GM21381 (cell line): ENCODE measurements at regions not wholly inside any gene's neighbourhood (a gene's known extent, or its start where the extent isn't known, plus 50 kb on each side); places are given as distances from the start of the nearest gene placed in this dataset.

Source experiments
- ATAC-seq: cut with Tn5 transposase; IDR thresholded peaks from one replicate; pipeline ENCODE4 v1.9.1; 2021; ENCODE audit warnings: mild to moderate bottlenecking, moderate library complexity; ENCODE audit not compliant: unreplicated experiment

- no peak for ATAC-seq
Observed at GRCh38 chr14:100436745-100437406, 113.7 kb downstream of the SLC25A47 start.

GRCh38 chr14:100438271-100438670, 115.1 kb downstream of the SLC25A47 start:
- no peak for ATAC-seq

- no peak for ATAC-seq
Observed at GRCh38 chr14:100438678-100439592, 115.8 kb downstream of the SLC25A47 start.

- ATAC-seq, result no peak
Observed at GRCh38 chr14:100439781-100440180, 116.6 kb downstream of the SLC25A47 start.

GRCh38 chr14:100440207-100440631, 117.1 kb downstream of the SLC25A47 start:
- ATAC-seq, result no peak

DNA sequence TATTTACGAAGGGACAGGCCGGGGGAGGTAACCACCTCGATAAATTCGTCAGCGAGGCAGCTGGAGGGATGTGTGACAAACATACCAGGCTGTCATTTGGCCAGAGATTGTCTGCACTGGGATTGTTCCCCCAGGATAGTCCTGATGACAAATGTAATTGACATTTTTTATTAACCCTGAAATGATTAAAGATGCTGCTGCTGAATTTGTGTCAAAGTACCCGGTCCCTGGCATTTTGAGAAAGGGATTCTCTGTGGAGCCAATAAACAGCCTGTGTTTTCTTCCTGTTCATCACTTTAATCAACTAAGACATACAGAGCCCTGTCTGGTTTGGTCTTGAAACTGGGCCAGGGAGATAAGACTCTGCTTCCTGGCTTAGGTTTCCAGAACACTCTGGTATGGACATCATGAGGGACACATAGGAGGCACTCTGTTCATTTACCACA, 117.6 kb downstream of the SLC25A47 start:
- no peak for ATAC-seq

GRCh38 chr14:100441271-100441947, 118.3 kb downstream of the SLC25A47 start:
- no peak for ATAC-seq

- ATAC-seq, result no peak
Observed at GRCh38 chr14:100442036-100442435, 118.9 kb downstream of the SLC25A47 start.

- no peak for ATAC-seq
Observed at GRCh38 chr14:100442498-100443490, 119.7 kb downstream of the SLC25A47 start.

DNA sequence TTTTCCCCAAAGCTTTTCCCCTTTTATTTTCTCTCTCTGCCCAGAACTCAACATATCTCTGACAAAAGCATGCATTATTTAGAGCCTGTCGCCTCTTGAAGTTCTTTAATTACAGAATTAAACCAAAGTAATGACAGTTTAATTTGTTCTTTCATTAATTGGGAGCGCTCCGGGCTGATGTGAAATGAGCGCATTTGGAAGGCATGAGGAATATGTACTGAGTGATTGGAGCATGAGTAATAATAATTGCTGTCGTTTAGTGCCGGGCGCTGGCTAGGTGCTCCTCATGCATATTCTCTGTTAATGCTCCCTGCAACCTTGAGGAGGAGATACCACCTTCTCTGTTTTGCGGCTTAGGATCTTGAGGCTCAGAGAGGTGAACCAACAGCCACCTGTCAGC, 120.5 kb downstream of the SLC25A47 start:
- no peak for ATAC-seq

GRCh38 chr14:100445436-100446088, 122.4 kb downstream of the SLC25A47 start:
- no peak for ATAC-seq

GRCh38 chr14:100446572-100446971, 123.4 kb downstream of the SLC25A47 start:
- ATAC-seq, result no peak

DNA sequence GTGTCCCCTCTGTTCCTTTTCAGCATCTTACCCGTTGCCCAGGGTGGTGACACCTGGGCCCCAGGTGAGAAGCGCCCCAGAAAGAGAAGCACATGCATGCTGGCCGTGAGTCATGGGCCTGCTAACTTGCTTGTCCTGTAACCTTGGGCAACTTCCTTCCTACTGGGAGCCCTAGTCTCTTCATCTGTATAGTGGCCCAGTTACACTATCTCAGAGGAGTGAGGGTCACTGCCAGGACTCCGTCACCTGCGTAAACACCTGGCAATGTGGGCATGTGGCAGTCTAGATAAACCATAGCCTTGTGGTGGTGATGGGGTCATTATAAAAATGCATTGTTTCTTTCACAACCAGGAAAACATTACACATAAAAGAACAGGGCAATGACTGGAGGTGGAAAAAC, 125.2 kb downstream of the SLC25A47 start:
- no peak for ATAC-seq

GRCh38 chr14:100449225-100449987, 126.3 kb downstream of the SLC25A47 start:
- ATAC-seq, result no peak

DNA sequence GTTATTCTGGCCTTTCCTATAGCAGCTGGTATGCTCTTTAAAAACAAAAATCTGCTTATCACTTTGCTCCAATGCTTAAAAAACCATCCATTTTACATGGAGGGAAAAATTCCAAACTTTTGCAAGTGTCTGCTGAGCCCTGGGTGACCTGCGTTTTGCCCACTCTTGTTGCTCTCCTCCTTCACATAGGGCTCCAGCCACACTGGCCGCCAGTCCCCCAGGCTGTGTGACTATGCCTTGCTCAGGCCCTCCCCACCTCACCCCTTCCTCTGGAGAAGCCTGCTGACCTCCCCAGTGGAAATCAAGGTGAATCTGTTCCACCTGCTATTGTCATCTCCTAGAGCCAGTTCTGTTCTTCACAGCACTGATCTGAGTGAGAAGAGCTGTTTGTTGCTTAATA, 126.9 kb downstream of the SLC25A47 start:
- no peak for ATAC-seq

- ATAC-seq, result no peak
Observed at GRCh38 chr14:100450736-100451135, 127.6 kb downstream of the SLC25A47 start.

DNA sequence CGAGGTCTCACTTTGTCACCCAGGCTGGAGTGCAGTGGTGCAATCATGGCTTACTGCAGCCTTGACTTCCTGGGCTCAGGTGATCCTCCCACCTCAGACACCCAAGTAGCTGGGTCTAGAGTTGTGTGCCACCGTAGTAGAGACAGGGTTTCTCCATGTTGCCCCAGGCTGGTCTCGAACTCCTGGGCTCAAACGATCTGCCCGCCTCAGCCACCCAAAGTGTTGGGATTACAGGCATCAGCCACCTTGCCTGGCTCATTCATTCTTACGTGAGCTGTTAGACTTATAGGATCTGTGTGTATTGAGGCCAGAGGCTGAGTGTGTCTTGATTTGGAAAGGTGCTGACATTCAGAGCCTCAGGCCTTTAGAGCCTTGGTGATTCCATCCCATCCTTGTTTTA, 128.1 kb downstream of the SLC25A47 start:
- ATAC-seq, result no peak

DNA sequence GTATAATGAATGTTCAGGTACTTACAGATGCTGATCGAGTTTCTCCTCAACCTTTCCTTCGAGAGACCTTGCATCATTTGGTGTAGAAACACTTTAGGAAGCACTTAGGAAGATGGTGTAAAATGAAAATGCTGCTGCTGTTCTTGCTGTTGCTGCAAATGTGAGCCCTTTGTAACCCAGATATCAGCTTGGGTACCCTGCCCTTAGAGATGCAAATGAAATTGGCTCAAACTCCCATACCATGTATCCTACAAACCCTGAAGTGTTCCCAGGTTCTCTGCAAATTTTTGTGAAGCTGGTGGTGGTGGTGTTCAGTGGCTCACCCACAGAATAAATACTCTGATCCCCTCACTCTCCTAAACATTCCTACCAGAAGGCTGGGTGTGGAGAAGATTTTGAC, 130.8 kb downstream of the SLC25A47 start:
- ATAC-seq, result no peak

DNA sequence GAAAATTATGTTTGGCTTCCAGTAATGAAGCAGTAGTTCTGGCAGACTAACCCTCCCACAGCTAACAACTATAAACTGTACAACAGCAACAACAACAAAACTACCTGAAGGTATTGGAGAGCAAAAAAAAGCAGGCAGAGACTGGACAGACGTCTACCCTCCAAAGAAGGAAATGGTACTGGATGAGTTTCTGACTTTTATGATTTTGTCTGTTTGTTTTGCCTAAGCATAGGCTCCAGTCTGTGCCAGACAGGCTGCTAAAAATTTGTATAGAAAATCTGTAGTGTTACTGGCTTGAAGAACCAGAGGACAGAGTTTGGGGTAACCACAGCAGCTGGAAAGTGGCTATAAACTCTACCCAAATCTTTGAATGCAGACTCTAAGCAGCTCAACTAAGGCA, 131.3 kb downstream of the SLC25A47 start:
- no peak for ATAC-seq
